CD14-positive monocyte (primary cell): ENCODE measurements at regions not wholly inside any gene's neighbourhood (a gene's known extent, or its start where the extent isn't known, plus 50 kb on each side); places are given as distances from the start of the nearest gene placed in this dataset.

ENCODE experiments used
- DNase-seq, 3 donors: peaks; one replicate each; pipeline ENCODE4 v3.0.0-alpha.2; 2011 to 2022
- H2AFZ ChIP-seq: 2 replicates; pipeline ENCODE4 v1.6.0; 2012; ENCODE audit warnings: mild to moderate bottlenecking, low read depth, low read length, inconsistent platforms; ENCODE audit not compliant: insufficient read depth, poor library complexity, severe bottlenecking
- H3K27ac ChIP-seq, 2 donors: 1 replicate in 1 of 2; 2 replicates in 1 of 2; pipeline ENCODE4 v1.5.1; 2012 to 2013; ENCODE audit warnings: low read length in 2 of 2, control low read depth in 1 of 2, inconsistent platforms in 1 of 2, low read depth in 1 of 2, mild to moderate bottlenecking in 1 of 2
- H3K27me3 ChIP-seq, 2 donors: one replicate each; pipeline versions ENCODE4 v1.6.0 to v1.6.1; 2011 to 2013; ENCODE audit warnings: low read length in 2 of 2; ENCODE audit not compliant: control insufficient read depth in 2 of 2, insufficient read depth in 2 of 2
- H3K36me3 ChIP-seq, 2 donors: replicated peaks in 1 of 2; 1 replicate in 1 of 2; 2 replicates in 1 of 2; pipeline versions ENCODE4 v1.5.1 to v1.6.1; 2012 to 2013; ENCODE audit warnings: low read length in 2 of 2, control low read depth in 1 of 2, inconsistent platforms in 1 of 2, mild to moderate bottlenecking in 1 of 2; ENCODE audit not compliant: insufficient read depth in 2 of 2, control insufficient read depth in 1 of 2
- H3K4me1 ChIP-seq, 2 donors: 1 replicate in 1 of 2; 2 replicates in 1 of 2; pipeline versions ENCODE4 v1.5.1 to v1.6.1; 2012 to 2013; ENCODE audit warnings: low read length in 2 of 2, control low read depth in 1 of 2, inconsistent platforms in 1 of 2, mild to moderate bottlenecking in 1 of 2, moderate library complexity in 1 of 2; ENCODE audit not compliant: insufficient read depth in 2 of 2, control insufficient read depth in 1 of 2
- H3K4me2 ChIP-seq: replicated peaks from 2 replicates; pipeline ENCODE3; 2012; ENCODE audit warnings: low read length, moderate library complexity, mild to moderate bottlenecking; ENCODE audit not compliant: poor library complexity, severe bottlenecking; ENCODE audit errors: extremely low read depth
- H3K4me3 ChIP-seq, 3 experiments: fragments of 200-600 bp in 1 of 3; sonication (generic) in 1 of 3; replicated peaks in 1 of 3; 1 replicate in 2 of 3; 2 replicates in 1 of 3; pipeline ENCODE4 v1.5.1; 2011 to 2013; ENCODE audit warnings: low read length in 3 of 3, mild to moderate bottlenecking in 3 of 3, control low read depth in 2 of 3, low read depth in 2 of 3, inconsistent platforms in 1 of 3, moderate library complexity in 1 of 3
- H3K79me2 ChIP-seq: 2 replicates; pipeline ENCODE4 v1.6.0; 2012; ENCODE audit warnings: mild to moderate bottlenecking, control low read depth, inconsistent platforms, low read length, moderate library complexity; ENCODE audit not compliant: insufficient read depth
- H3K9ac ChIP-seq: 2 replicates; pipeline ENCODE4 v1.6.0; 2017; ENCODE audit warnings: low read length, mild to moderate bottlenecking; ENCODE audit not compliant: insufficient read depth, poor library complexity, severe bottlenecking
- H3K9me3 ChIP-seq, 2 donors: replicated peaks in 1 of 2; 1 replicate in 1 of 2; 2 replicates in 1 of 2; pipeline versions ENCODE4 v1.5.1 to v1.6.1; 2012 to 2013; ENCODE audit warnings: low read length in 2 of 2, control low read depth in 1 of 2; ENCODE audit not compliant: control insufficient read depth in 1 of 2, insufficient read depth in 1 of 2
- H4K20me1 ChIP-seq: 2 replicates; pipeline ENCODE4 v1.6.0; 2012; ENCODE audit warnings: mild to moderate bottlenecking, low read length, control low read depth, moderate library complexity; ENCODE audit not compliant: insufficient read depth
- H3K27ac Mint-ChIP-seq, 7 donors: one replicate each; pipeline ENCODE4 v1.8.0; 2020; ENCODE audit warnings: mild to moderate bottlenecking in 7 of 7, mixed read lengths in 7 of 7, moderate library complexity in 6 of 7, inconsistent platforms in 2 of 7
- H3K27me3 Mint-ChIP-seq, 3 donors: one replicate each; pipeline ENCODE4 v1.8.0; 2021 to 2022; ENCODE audit warnings: low read depth in 3 of 3, mild to moderate bottlenecking in 3 of 3, mixed read lengths in 3 of 3, moderate library complexity in 3 of 3, inconsistent platforms in 1 of 3
- H3K36me3 Mint-ChIP-seq, 2 donors: one replicate each; pipeline ENCODE4 v1.8.0; 2020; ENCODE audit warnings: mixed read lengths in 2 of 2, inconsistent platforms in 1 of 2, mild to moderate bottlenecking in 1 of 2
- H3K4me1 Mint-ChIP-seq: one replicate; pipeline ENCODE4 v1.8.0; 2020; ENCODE audit warnings: mild to moderate bottlenecking, mixed read lengths
- H3K4me3 Mint-ChIP-seq, 2 donors: one replicate each; pipeline ENCODE4 v1.8.0; 2020; ENCODE audit warnings: mild to moderate bottlenecking in 2 of 2, mixed read lengths in 2 of 2, moderate library complexity in 1 of 2
- H3K9me3 Mint-ChIP-seq, 7 donors: one replicate each; pipeline ENCODE4 v1.8.0; 2020 to 2022; ENCODE audit warnings: mixed read lengths in 7 of 7, mild to moderate bottlenecking in 6 of 7, moderate library complexity in 6 of 7, inconsistent platforms in 2 of 7
- CTCF ChIP-seq: fragments of 200-600 bp; IDR thresholded peaks from one replicate; pipeline ENCODE4 v1.8.0; 2022; ENCODE audit warnings: antibody characterized with exemption, mild to moderate bottlenecking
- WGBS: methylation state at CpG from one replicate; pipeline ENCODE4 v1.1.5; 2013; ENCODE audit warnings: missing lambda C conversion rate; ENCODE audit not compliant: insufficient coverage; 5-methylcytosine and 5-hydroxymethylcytosine counted together
- intact Hi-C, 2 donors: fragments of 100-400 bp; cut with micrococcal nuclease; formaldehyde crosslinking; loops; one replicate each; pipeline versions ENCODE4 v1.15.0 to v1.15.1; 2023

- Histone ChIP-seq H3K4me1 (no peaks in the 10 kb centered on the region), H3K9ac (no peak overlapping the region), H3K27me3 (no peaks in the 10 kb centered on the region), H3K79me2 (no peaks in the 10 kb centered on the region), H4K20me1 (no peaks in the 10 kb centered on the region), H3K36me3 (no peaks in the 10 kb centered on the region), H3K9me3 (no peaks in the 10 kb centered on the region), H2AFZ (no peak overlapping the region), H3K4me3 (no peak overlapping the region), H3K27ac (no peak overlapping the region), H3K4me2 (no peak overlapping the region)
- intact Hi-C loops: no loop called here
- H3K36me3 Mint-ChIP-seq: no peaks in the 10 kb centered on the region
- 92% methylated on average over 6 of the region's 8 CpGs for WGBS
- no peak overlapping the region for H3K27ac Mint-ChIP-seq
- peaks cover 0 to 2% (median 0%) of the 10 kb centered on the region in 3 donors for H3K27me3 Mint-ChIP-seq
- no peak for DNase-seq
- TF ChIP-seq CTCF: no peak
- H3K9me3 Mint-ChIP-seq: peaks cover 0 to 4% (median 0%) of the 10 kb centered on the region in 7 donors
- H3K4me3 Mint-ChIP-seq: no peak overlapping the region
- H3K4me1 Mint-ChIP-seq: no peaks in the 10 kb centered on the region
Observed at GRCh38 chr16:64138006-64138405, 983.9 kb downstream of the CDH11 start.

- no peaks in the 10 kb centered on the region for H3K9me3 ChIP-seq
Observed at GRCh38 chr16:64136743-64137142, 985.1 kb downstream of the CDH11 start.

More at GRCh38 chr16:64136743-64137142, 985.1 kb downstream of the CDH11 start:
- intact Hi-C loops: no loop called here
- Mint-ChIP-seq H3K36me3 (no peaks in the 10 kb centered on the region), H3K27ac (no peak overlapping the region), H3K4me1 (no peaks in the 10 kb centered on the region), H3K4me3 (no peak overlapping the region), H3K9me3 (peaks cover 0 to 4% (median 0%) of the 10 kb centered on the region in 7 donors), H3K27me3 (peaks cover 0 to 2% (median 0%) of the 10 kb centered on the region in 3 donors)
- Histone ChIP-seq H3K79me2 (no peaks in the 10 kb centered on the region), H4K20me1 (no peaks in the 10 kb centered on the region), H3K36me3 (no peaks in the 10 kb centered on the region), H3K4me2 (no peak overlapping the region), H3K4me3 (no peak overlapping the region), H3K4me1 (no peaks in the 10 kb centered on the region), H2AFZ (no peak overlapping the region), H3K27me3 (no peaks in the 10 kb centered on the region), H3K27ac (no peak overlapping the region), H3K9ac (no peak overlapping the region)
- DNase-seq: no peak
- WGBS: no CpG with 5 or more reads among the region's 3 CpGs
- TF ChIP-seq CTCF: no peak
